Heart left ventricle (tissue), 16 donors: ENCODE measurements at regions not wholly inside any gene's neighbourhood (a gene's known extent, or its start where the extent isn't known, plus 50 kb on each side); places are given as distances from the start of the nearest gene placed in this dataset.

Experiments used
- ATAC-seq, 4 donors: fragments of 200-7000 bp; cut with Tn5 transposase; one replicate each; pipeline ENCODE4 v1.9.1; 2020 to 2022; ENCODE audit warnings: moderate library complexity in 4 of 4, mild to moderate bottlenecking in 3 of 4, moderate number of reproducible peaks in 1 of 4
- DNase-seq, 5 donors: peaks; one replicate each; pipeline ENCODE4 v3.0.0-alpha.2; 2020
- H3K27ac ChIP-seq, 12 donors: fragments of 200-600 bp; sonication (generic) in 4 of 12; one replicate each; pipeline versions ENCODE4 v1.5.0 to v1.8.0; 2016 to 2022; ENCODE audit warnings: mild to moderate bottlenecking in 2 of 12
- H3K27me3 ChIP-seq, 9 donors: fragments of 200-600 bp; sonication (generic) in 2 of 9; one replicate each; pipeline versions ENCODE4 v1.5.1 to v1.8.0; 2016 to 2022; ENCODE audit warnings: mild to moderate bottlenecking in 3 of 9
- H3K36me3 ChIP-seq, 9 donors: fragments of 200-600 bp; sonication (generic) in 2 of 9; one replicate each; pipeline versions ENCODE4 v1.5.0 to v1.8.0; 2018 to 2022; ENCODE audit warnings: mild to moderate bottlenecking in 2 of 9
- H3K4me1 ChIP-seq, 12 donors: fragments of 200-600 bp; sonication (generic) in 4 of 12; one replicate each; pipeline versions ENCODE4 v1.5.0 to v1.8.0; 2016 to 2022; ENCODE audit warnings: mild to moderate bottlenecking in 3 of 12
- H3K4me3 ChIP-seq, 12 donors: fragments of 200-600 bp; sonication (generic) in 4 of 12; one replicate each; pipeline versions ENCODE4 v1.5.0 to v1.8.0; 2017 to 2022; ENCODE audit warnings: mild to moderate bottlenecking in 9 of 12, moderate library complexity in 4 of 12
- H3K9me3 ChIP-seq, 12 donors: fragments of 200-600 bp; sonication (generic) in 4 of 12; one replicate each; pipeline versions ENCODE4 v1.5.0 to v1.8.0; 2016 to 2022; ENCODE audit warnings: mild to moderate bottlenecking in 1 of 12
- CTCF ChIP-seq, 12 donors: fragments of 200-600 bp; sonication (generic) in 4 of 12; IDR thresholded peaks; one replicate each; pipeline versions ENCODE4 v1.5.0 to v1.8.0; 2018 to 2022; ENCODE audit warnings: antibody characterized with exemption in 12 of 12, mild to moderate bottlenecking in 5 of 12
- POLR2A ChIP-seq, 2 donors: fragments of 450-650 bp; IDR thresholded peaks; one replicate each; pipeline ENCODE4 v1.6.1; 2017; ENCODE audit warnings: antibody characterized with exemption in 2 of 2, mild to moderate bottlenecking in 2 of 2, moderate library complexity in 2 of 2
- WGBS, 4 donors: extraction: QIAGEN DNeasy Blood & Tissue Kit in 2 of 4; methylation state at CpG; one replicate each; pipeline versions ENCODE4 v1.1.5 to v1.1.7; 2013 to 2018; 5-methylcytosine and 5-hydroxymethylcytosine counted together
- intact Hi-C, 10 donors: fragments of 100-400 bp; cut with DNase I; formaldehyde crosslinking; loops; one replicate each; pipeline versions ENCODE4 v1.11.1 to v1.14.2; 2022
- donor health status: ischemic (EF 13 %, LVEDD 7.1; RV severe dilation, severe dysfunction).
- donor health status: healthy with polysubstance abuse.
- donor health status: DM: no; HTN: yes; CAD: no.
- donor health status: DM: no; HTN: no; CAD: no.
- donor health status: ischemic (EF 25% LVEDD 6.9; RV normal size, moderate dysfunction).
- donor health status: ischemic (EF 25% LVEDD 5.7; RV mildly dilated, moderate dysfunction).
- donor health status: healthy.
- donor health status: DM: yes; HTN: yes; CAD: no.
- donor health status: ischemic (EF 35%, LVEDD 5.7; RV mildly dilated, moderate dysfunction).
- donor health status: nonischemic (EF 11% LVEDD 7.7; RV severe dilation, severe dysfunction).
- donor health status: DM: yes; HTN: yes; CAD: no.
- donor health status: PGD.
- donor health status: ischemic (EF 29% LVEDD 5.4; RV normal size, mild dysfunction).
- donor health status: nonischemic (EF 23%, LVEDD 6.1; RV moderate dilation, normal function).

DNA sequence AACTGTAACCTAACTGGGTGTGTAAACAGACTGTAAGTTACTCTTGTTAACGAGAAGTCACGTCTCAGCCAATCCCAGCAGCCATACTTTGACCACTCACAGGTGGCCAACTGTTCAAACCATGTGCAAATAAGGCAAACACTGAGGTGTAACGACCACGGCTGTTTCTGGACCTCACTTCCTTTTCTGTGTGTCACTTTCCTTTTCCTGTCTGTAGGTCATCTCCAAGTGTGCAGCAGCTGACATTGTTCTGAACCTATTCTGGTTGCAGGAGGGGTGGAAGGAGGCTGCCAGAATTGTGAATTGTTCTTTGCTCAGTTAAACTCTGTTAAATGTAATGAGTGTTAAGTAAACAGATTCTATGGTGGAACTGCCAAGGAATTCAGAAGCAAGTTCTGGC, 627.4 kb downstream of the KCNJ2 start:
- WGBS, 4 donors = 70 to 77% (median 74%) methylated on average over 4 of the region's 4 CpGs
- ATAC-seq (no peak), DNase-seq (no peak)
- H3K27ac ChIP-seq = no peak overlapping the region
- peaks cover 0 to 5% (median 0%) of the 10 kb centered on the region in 12 donors for H3K9me3 ChIP-seq
- no peaks in the 10 kb centered on the region for H3K36me3 ChIP-seq
- TF ChIP-seq CTCF (IDR thresholded peaks at IDR 0.05) = no peak
- TF ChIP-seq POLR2A (IDR thresholded peaks at IDR 0.05) = no peak
- no peaks in the 10 kb centered on the region for H3K4me1 ChIP-seq
- H3K4me3 ChIP-seq = no peak overlapping the region
- no peaks in the 10 kb centered on the region for H3K27me3 ChIP-seq
- intact Hi-C loops = no loop called here

DNA sequence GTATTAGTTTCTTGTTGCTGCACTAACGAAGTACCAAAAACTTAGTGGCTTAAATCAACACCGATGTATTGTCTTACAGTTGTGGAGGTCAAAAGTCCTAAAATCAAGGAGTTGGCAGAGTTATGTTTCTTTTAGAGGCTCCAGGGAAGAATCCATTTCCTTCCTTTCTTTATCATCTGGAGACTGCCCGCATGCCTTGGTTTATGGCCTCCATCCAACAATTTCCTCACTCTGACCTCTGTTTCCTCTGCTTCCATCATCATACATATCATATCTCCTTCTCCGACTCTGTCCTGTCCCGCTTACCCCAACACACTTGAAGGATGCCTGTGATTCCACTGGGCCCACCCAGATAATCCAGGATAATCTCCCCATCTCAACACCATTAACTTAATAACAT, 627.8 kb downstream of the KCNJ2 start:
- Histone ChIP-seq H3K4me3 (no peak overlapping the region), H3K27ac (no peak overlapping the region), H3K9me3 (peaks cover 0 to 5% (median 0%) of the 10 kb centered on the region in 12 donors), H3K36me3 (no peaks in the 10 kb centered on the region), H3K27me3 (no peaks in the 10 kb centered on the region), H3K4me1 (no peaks in the 10 kb centered on the region)
- intact Hi-C loops = no loop called here
- no peak for DNase-seq
- 41 to 59% (median 48%) methylated on average over 5 of the region's 5 CpGs for whole genome bisulfite sequencing, 4 donors
- ATAC-seq = no peak
- TF ChIP-seq CTCF (IDR thresholded peaks at IDR 0.05) (no peak), POLR2A (IDR thresholded peaks at IDR 0.05) (no peak)

- Histone ChIP-seq H3K36me3 (no peaks in the 10 kb centered on the region), H3K27me3 (no peaks in the 10 kb centered on the region), H3K27ac (no peak overlapping the region), H3K4me3 (no peak overlapping the region), H3K9me3 (peaks cover 0 to 10% (median 0%) of the 10 kb centered on the region in 12 donors), H3K4me1 (no peaks in the 10 kb centered on the region)
- intact Hi-C loops = no loop called here
- ATAC-seq (peak in 1 of 4 donors; percentile 63), DNase-seq (no peak)
- no peak for TF ChIP-seq POLR2A (IDR thresholded peaks at IDR 0.05)
- no peak for TF ChIP-seq CTCF (IDR thresholded peaks at IDR 0.05)
These were observed 634.8 kb downstream of the KCNJ2 start for GRCh38 chr17:70804161-70804560.

- TF ChIP-seq CTCF (IDR thresholded peaks at IDR 0.05) (no peak), POLR2A (IDR thresholded peaks at IDR 0.05) (no peak)
- intact Hi-C loops = no loop called here
- ATAC-seq (no peak), DNase-seq (no peak)
- H3K9me3 ChIP-seq = peaks cover 0 to 2% (median 0%) of the 10 kb centered on the region in 12 donors
- no peaks in the 10 kb centered on the region for H3K4me1 ChIP-seq
- 70 to 82% (median 76%) methylated on average over 2 of the region's 2 CpGs for whole genome bisulfite sequencing, 4 donors
- no peaks in the 10 kb centered on the region for H3K27me3 ChIP-seq
- H3K36me3 ChIP-seq = no peaks in the 10 kb centered on the region
- no peak overlapping the region for H3K27ac ChIP-seq
- H3K4me3 ChIP-seq = no peak overlapping the region
These were observed 639.3 kb downstream of the KCNJ2 start for GRCh38 chr17:70808596-70808995.
